NCI-H187 treated with DMSO at 0.1 percent for 48 hours (cell line): ENCODE measurements at regions not wholly inside any gene's neighbourhood (a gene's known extent, or its start where the extent isn't known, plus 50 kb on each side); places are given as distances from the start of the nearest gene placed in this dataset.
"Not testable (repeated sequence)": the region's sequence is repeated elsewhere in the genome, so short reads cannot be mapped to it uniquely, and the experiment has no call there.

Experiments used
- DNase-seq: peaks from one replicate; lab custom pipeline; 2025; lab: John Stamatoyannopoulos, UW

GRCh38 chr9:119917175-119917574 is 547.9 kb upstream of the BRINP1 start:
- no peak for DNase-seq

GRCh38 chr9:119907056-119907455 is 537.8 kb upstream of the BRINP1 start:
- no peak for DNase-seq

DNA sequence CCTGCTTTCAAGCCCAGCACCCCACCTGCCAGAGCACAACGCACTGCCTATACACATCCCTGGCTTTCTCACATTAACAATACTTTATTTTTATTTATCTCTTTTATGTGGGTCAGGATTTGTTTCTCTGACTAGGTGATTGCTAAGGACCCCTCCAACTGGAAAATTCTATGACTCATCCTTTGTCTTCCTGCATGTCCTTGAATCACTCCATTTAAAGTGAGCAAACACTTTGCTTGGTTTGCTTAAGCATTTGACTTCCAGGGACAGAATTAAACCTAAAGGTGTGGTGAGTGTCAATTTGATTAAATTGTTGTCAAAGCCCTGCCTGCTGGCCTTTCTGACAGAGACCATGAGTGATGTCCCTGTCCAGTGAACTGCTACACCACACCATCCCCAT is 536.5 kb upstream of the BRINP1 start:
- DNase-seq: peak; percentile 42

- DNase-seq: no peak
Measured at GRCh38 chr9:119903851-119904250, 534.6 kb upstream of the BRINP1 start.

- no peak for DNase-seq
Measured at GRCh38 chr9:119902611-119903010, 533.4 kb upstream of the BRINP1 start.

- DNase-seq: no peak
Measured at GRCh38 chr9:119898316-119898715, 529.1 kb upstream of the BRINP1 start.

GRCh38 chr9:119884438-119884837 is 515.2 kb upstream of the BRINP1 start:
- no peak for DNase-seq

DNA sequence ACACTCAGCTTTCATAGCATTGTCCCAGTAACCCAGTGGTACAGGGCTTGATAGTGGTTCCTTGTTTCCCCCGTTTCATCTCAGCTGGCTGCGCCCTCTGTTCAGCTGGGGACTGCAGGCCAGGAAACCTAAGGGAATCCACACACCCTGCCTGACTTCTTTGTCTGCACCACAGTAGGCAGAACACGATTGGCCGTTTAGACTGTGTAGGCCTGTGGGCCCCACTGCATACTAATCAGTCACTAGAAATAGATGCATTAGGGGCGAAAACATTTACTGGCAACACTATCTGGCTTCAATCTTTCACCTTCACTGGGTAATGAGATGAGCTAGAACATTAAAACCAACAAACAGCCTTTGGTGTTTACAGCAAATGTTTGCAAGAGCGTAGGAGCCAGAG is 512.7 kb upstream of the BRINP1 start:
- DNase-seq: no peak

- DNase-seq: no peak
Measured at GRCh38 chr9:119880361-119880760, 511.1 kb upstream of the BRINP1 start.

- DNase-seq: no peak
Measured at GRCh38 chr9:119877306-119877705, 508.1 kb upstream of the BRINP1 start.

GRCh38 chr9:119873877-119874276 is 504.6 kb upstream of the BRINP1 start:
- DNase-seq: no peak

DNA sequence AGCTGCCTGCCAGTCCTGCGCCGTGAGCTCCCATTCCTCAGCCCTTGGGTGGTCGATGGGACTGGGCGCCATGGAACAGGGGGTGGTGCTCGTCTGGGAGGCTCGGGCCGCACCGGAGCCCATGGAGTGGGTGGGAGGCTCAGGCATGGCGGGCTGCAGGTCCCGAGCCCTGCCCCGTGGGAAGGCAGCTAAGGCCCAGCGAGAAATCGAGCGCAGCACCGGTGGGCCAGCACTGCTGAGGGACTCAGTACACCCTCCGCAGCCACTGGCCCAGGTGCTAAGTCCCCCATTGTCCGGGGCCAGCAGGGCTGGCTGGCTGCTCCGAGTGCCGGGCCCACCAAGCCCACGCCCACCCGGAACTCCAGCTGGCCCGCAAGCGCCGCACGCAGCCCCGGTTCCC is 501.0 kb upstream of the BRINP1 start:
- DNase-seq: not testable (repeated sequence)

DNA sequence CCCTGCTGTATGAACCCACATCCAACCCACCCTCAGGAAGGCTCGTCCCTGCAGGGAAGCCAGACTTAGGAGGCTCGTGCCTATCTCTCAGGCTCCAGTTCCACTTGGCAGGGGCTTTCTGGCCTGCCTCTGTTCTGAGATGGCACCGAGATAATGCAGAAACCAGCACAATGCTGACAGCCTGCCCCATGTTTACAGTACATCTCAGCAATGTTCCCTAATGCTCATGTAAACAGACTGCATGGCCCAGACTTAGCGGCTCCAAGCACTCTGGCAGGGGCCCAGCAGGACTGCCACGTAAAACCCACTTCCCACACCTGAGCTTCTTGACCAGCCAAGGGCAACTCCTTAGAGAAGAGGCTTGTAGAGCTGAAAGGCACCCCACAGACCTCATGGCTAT is 499.5 kb upstream of the BRINP1 start:
- no peak for DNase-seq

- DNase-seq: no peak
Measured at GRCh38 chr9:119861842-119862241, 492.6 kb upstream of the BRINP1 start.

- no peak for DNase-seq
Measured at GRCh38 chr9:119859128-119859527, 489.9 kb upstream of the BRINP1 start.

DNA sequence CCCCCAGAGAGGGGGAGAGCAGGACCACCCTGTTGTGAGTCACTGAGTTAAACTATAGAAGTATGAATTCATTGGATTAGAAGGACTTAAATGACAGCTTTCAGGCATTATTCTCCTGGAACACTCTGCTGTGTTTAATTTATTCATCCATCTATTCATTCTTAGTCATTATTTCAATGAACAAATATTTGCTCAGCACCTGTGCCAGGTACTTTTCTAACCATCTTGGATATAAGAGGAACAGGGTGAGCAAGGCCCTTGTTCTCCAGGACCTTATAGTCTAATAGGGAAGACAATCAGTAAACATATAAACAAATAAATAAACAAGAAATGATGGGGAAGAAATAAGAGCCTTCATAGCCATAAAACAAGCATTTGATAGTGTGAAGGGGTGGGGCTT is 483.9 kb upstream of the BRINP1 start:
- no peak for DNase-seq

GRCh38 chr9:119852390-119852789 is 483.2 kb upstream of the BRINP1 start:
- no peak for DNase-seq

DNA sequence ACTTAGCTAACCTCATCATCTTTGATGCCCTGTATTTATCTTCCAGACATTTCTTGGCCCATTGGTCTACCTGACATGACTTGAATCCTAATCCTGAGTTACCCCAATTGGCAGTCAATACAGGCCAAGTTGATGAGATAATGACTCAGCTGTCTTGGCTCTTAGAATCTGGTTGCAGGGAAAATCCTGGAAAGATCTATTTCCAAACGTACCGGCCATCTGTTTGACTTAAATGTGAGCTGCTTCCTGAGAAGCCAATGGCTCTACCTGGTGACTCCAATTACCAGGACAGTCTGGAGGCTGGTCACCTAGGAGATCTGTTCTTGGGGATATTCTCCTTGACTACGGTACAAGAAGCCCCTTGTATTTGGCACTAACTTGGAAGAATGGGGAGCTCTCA is 475.2 kb upstream of the BRINP1 start:
- DNase-seq: no peak

DNA sequence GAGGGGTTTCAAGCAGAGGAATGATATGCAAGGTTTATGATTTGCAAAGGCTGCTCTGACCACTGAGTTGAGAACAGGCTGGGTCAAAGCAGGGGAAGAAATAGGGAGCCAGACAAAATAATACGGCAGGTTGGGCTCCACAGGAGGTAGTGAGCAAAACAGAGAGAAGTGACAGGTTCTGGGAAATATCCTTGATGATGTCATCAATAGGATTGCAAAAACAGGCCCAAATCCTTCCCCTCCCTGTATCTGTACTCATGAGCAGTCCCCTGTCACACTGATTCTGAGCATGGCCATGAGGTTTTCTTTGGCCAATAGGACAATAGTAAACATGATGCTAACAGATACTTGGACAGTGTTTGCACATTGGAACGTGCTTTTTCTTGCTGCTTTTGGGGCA is 471.8 kb upstream of the BRINP1 start:
- no peak for DNase-seq

- DNase-seq: no peak
Measured at GRCh38 chr9:119839888-119840287, 470.7 kb upstream of the BRINP1 start.

- DNase-seq: no peak
Measured at GRCh38 chr9:119838210-119838609, 469.0 kb upstream of the BRINP1 start.

DNA sequence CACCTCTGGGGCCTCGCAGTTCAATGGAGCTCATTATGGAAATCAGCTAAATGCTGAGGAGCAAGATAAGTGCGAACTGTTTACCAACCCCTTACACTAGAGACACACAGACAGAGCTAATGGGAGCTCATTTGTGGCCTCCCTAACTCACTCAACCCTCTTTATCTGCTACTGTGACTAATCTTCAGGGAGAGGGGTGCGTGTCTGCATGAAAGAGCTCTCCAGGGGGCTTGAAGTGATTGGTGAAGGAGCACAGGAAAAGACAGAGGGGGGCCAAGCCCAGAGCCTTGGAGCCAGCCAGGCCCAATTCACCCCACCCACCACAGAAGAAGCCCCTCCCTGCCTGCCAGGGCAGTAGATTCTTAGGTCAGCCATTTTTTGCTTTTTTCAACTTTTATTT is 466.8 kb upstream of the BRINP1 start:
- peak; percentile 0 for DNase-seq

GRCh38 chr9:119834064-119834620 is 464.9 kb upstream of the BRINP1 start:
- DNase-seq: no peak

DNA sequence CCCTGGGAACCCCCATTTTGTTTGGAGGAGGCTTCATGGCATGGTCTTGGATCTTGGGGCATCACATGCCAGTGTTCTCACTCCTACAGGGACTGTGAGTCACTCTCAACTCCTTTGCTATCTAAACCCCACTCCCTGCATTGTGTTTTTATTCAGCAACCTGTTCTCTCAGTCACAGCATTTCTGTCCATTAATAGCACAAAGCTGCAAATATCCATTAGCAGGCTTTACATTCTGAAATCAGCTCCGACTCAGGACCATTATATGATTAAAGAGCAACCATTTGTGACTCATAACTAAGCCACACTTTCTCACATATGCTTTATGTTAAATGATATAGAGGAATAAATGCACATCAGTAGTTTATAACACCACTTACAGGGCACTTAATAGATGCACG is 462.1 kb upstream of the BRINP1 start:
- no peak for DNase-seq

DNA sequence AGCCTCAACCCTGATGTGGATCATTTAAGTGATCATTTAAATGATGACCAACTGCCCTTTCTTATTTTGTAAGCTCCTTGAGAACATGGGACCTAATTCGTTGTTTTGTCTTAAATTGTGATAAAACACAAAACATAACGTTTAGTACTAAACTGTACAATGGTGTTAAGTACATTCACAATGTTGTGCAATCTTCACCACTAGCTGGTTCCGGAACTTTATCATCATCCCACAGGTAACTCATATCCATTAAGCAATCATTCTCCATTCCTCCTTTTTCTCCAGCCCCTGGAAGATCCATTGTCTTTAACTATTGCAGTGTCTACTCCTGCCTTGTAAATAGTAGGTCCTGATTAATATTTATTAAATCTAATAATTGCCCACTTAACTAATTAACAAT is 460.5 kb upstream of the BRINP1 start:
- DNase-seq: no peak
